H9 (cell line): ENCODE measurements at regions not wholly inside any gene's neighbourhood (a gene's known extent, or its start where the extent isn't known, plus 50 kb on each side); places are given as distances from the start of the nearest gene placed in this dataset.

Experiments used
- DNase-seq: peaks from one replicate; pipeline ENCODE4 v3.0.0-alpha.2; 2017
- H2AFZ ChIP-seq: one replicate; pipeline ENCODE4 v1.6.1; 2013; ENCODE audit warnings: mild to moderate bottlenecking, low read length, control low read depth, moderate library complexity
- H2AK5ac ChIP-seq: 2 replicates; pipeline ENCODE4 v1.6.1; 2013; ENCODE audit warnings: low read length, control low read depth, mixed read lengths; ENCODE audit not compliant: insufficient read length
- H2BK120ac ChIP-seq: one replicate; pipeline ENCODE4 v1.6.1; 2013; ENCODE audit warnings: low read depth, mild to moderate bottlenecking, low read length, control low read depth, inconsistent platforms; ENCODE audit not compliant: poor library complexity, severe bottlenecking
- H2BK12ac ChIP-seq: 2 replicates; pipeline ENCODE4 v1.6.1; 2013; ENCODE audit warnings: low read length, control low read depth, mixed read lengths, low read depth; ENCODE audit not compliant: insufficient read length
- H2BK15ac ChIP-seq: 2 replicates; pipeline ENCODE4 v1.6.1; 2013; ENCODE audit warnings: low read depth, low read length, control low read depth
- H2BK20ac ChIP-seq: one replicate; pipeline ENCODE4 v1.6.1; 2013; ENCODE audit warnings: low read depth, mild to moderate bottlenecking, low read length, control low read depth, inconsistent platforms; ENCODE audit not compliant: poor library complexity, severe bottlenecking
- H2BK5ac ChIP-seq: 2 replicates; pipeline ENCODE4 v1.6.1; 2013; ENCODE audit warnings: low read length, control low read depth, mixed read lengths; ENCODE audit not compliant: insufficient read length
- H3K14ac ChIP-seq: 2 replicates; pipeline ENCODE4 v1.6.1; 2013; ENCODE audit warnings: low read length, control low read depth; ENCODE audit not compliant: insufficient read depth
- H3K18ac ChIP-seq: 2 replicates; pipeline ENCODE4 v1.6.1; 2013; ENCODE audit warnings: low read depth, mild to moderate bottlenecking, mixed read lengths, low read length, control low read depth; ENCODE audit not compliant: insufficient read length
- H3K23ac ChIP-seq: 2 replicates; pipeline ENCODE4 v1.6.1; 2013; ENCODE audit warnings: low read length, control low read depth, mixed read lengths, low read depth; ENCODE audit not compliant: insufficient read length
- H3K23me2 ChIP-seq: 2 replicates; pipeline ENCODE4 v1.6.1; 2013; ENCODE audit warnings: low read depth, mild to moderate bottlenecking, mixed read lengths, low read length, control low read depth; ENCODE audit not compliant: insufficient read length, poor library complexity, severe bottlenecking
- H3K27ac ChIP-seq: 2 replicates; pipeline ENCODE4 v1.5.1; 2013; ENCODE audit warnings: low read length, control low read depth, mixed read lengths, low read depth; ENCODE audit not compliant: insufficient read length
- H3K27me3 ChIP-seq: 2 replicates; pipeline ENCODE4 v1.6.1; 2013; ENCODE audit warnings: low read length, control low read depth, inconsistent platforms; ENCODE audit not compliant: insufficient read depth
- H3K4ac ChIP-seq: 2 replicates; pipeline ENCODE4 v1.6.1; 2013; ENCODE audit warnings: low read depth, mild to moderate bottlenecking, control low read depth, inconsistent platforms, low read length, moderate library complexity
- H3K4me1 ChIP-seq: 2 replicates; pipeline ENCODE4 v1.6.1; 2013; ENCODE audit warnings: low read length, control low read depth, inconsistent platforms; ENCODE audit not compliant: insufficient read depth
- H3K4me2 ChIP-seq: 2 replicates; pipeline ENCODE4 v1.6.1; 2013; ENCODE audit warnings: low read length, control low read depth, mixed read lengths; ENCODE audit not compliant: insufficient read length, insufficient read depth
- H3K56ac ChIP-seq: 2 replicates; pipeline ENCODE4 v1.6.1; 2013; ENCODE audit warnings: low read depth, mild to moderate bottlenecking, mixed read lengths, low read length, control low read depth; ENCODE audit not compliant: insufficient read length
- H3K79me1 ChIP-seq: 2 replicates; pipeline ENCODE4 v1.6.1; 2013; ENCODE audit warnings: low read depth, mild to moderate bottlenecking, moderate library complexity, low read length, control low read depth, inconsistent platforms; ENCODE audit not compliant: insufficient read depth, poor library complexity, severe bottlenecking
- H3K79me2 ChIP-seq: 2 replicates; pipeline ENCODE4 v1.6.1; 2013; ENCODE audit warnings: low read length, control low read depth, inconsistent platforms; ENCODE audit not compliant: insufficient read depth
- H3K9ac ChIP-seq: 2 replicates; pipeline ENCODE4 v1.6.1; 2013; ENCODE audit warnings: low read length, control low read depth, mixed read lengths; ENCODE audit not compliant: insufficient read length; ENCODE audit errors: extremely low read depth
- H3K9me3 ChIP-seq: one replicate; pipeline ENCODE4 v1.6.1; 2013; ENCODE audit warnings: low read depth, low read length, inconsistent platforms; ENCODE audit not compliant: control insufficient read depth
- H3T11ph ChIP-seq: one replicate; pipeline ENCODE4 v1.6.1; 2013; ENCODE audit warnings: mild to moderate bottlenecking, low read length, control low read depth, inconsistent platforms
- H4K20me1 ChIP-seq: one replicate; pipeline ENCODE4 v1.6.1; 2013; ENCODE audit not compliant: control insufficient read depth, insufficient read length, insufficient read depth
- H4K5ac ChIP-seq: 2 replicates; pipeline ENCODE4 v1.6.1; 2013; ENCODE audit warnings: low read depth, mild to moderate bottlenecking, mixed read lengths, low read length, control low read depth; ENCODE audit not compliant: insufficient read length
- H4K8ac ChIP-seq: replicated peaks from 2 replicates; pipeline ENCODE4 v1.6.1; 2013; ENCODE audit warnings: low read length, control low read depth, mixed read lengths, low read depth; ENCODE audit not compliant: insufficient read length
- H4K91ac ChIP-seq: 2 replicates; pipeline ENCODE4 v1.6.1; 2013; ENCODE audit warnings: low read depth, mild to moderate bottlenecking, moderate library complexity, mixed read lengths, low read length, control low read depth; ENCODE audit not compliant: insufficient read length
- H3K27ac Mint-ChIP-seq, 3 experiments: 2 replicates in 2 of 3; 3 replicates in 1 of 3; pipeline ENCODE4 v1.8.0; 2020 to 2021; ENCODE audit warnings: mixed read lengths in 3 of 3, mild to moderate bottlenecking in 1 of 3, moderate library complexity in 1 of 3
- H3K27me3 Mint-ChIP-seq: 2 replicates; pipeline ENCODE4 v1.8.0; 2021; ENCODE audit warnings: low read depth, mild to moderate bottlenecking, moderate library complexity, mixed read lengths
- H3K36me3 Mint-ChIP-seq, 3 experiments: 2 replicates in 2 of 3; 3 replicates in 1 of 3; pipeline ENCODE4 v1.8.0; 2020 to 2021; ENCODE audit warnings: low read depth in 3 of 3, mixed read lengths in 3 of 3; ENCODE audit not compliant: insufficient read depth in 1 of 3
- H3K4me1 Mint-ChIP-seq, 2 experiments: 2 replicates each; pipeline ENCODE4 v1.8.0; 2020; ENCODE audit warnings: mixed read lengths in 2 of 2
- H3K4me3 Mint-ChIP-seq, 2 experiments: 2 replicates in 1 of 2; 3 replicates in 1 of 2; pipeline ENCODE4 v1.8.0; 2020 to 2021; ENCODE audit warnings: mild to moderate bottlenecking in 2 of 2, mixed read lengths in 2 of 2, moderate library complexity in 1 of 2
- H3K9me3 Mint-ChIP-seq, 2 experiments: 2 replicates in 1 of 2; 3 replicates in 1 of 2; pipeline ENCODE4 v1.8.0; 2020; ENCODE audit warnings: mild to moderate bottlenecking in 2 of 2, mixed read lengths in 2 of 2, moderate library complexity in 1 of 2
- WGBS: extraction: QIAGEN DNeasy Blood & Tissue Kit; methylation state at CpG from one replicate; pipeline ENCODE4 v1.1.7; 2013; ENCODE audit warnings: missing lambda C conversion rate, low lambda C conversion rate, mixed read lengths; ENCODE audit not compliant: insufficient read length; ENCODE audit errors: extremely low coverage; 5-methylcytosine and 5-hydroxymethylcytosine counted together
- TF ChIP-seq, protein P1 (sequence below): fragments of 200-600 bp; sonication (generic); conservative IDR thresholded peaks from 3 replicates; pipeline ENCODE4 v1.8.0; 2021; ENCODE audit warnings: antibody characterized with exemption, mild to moderate bottlenecking

DNA sequence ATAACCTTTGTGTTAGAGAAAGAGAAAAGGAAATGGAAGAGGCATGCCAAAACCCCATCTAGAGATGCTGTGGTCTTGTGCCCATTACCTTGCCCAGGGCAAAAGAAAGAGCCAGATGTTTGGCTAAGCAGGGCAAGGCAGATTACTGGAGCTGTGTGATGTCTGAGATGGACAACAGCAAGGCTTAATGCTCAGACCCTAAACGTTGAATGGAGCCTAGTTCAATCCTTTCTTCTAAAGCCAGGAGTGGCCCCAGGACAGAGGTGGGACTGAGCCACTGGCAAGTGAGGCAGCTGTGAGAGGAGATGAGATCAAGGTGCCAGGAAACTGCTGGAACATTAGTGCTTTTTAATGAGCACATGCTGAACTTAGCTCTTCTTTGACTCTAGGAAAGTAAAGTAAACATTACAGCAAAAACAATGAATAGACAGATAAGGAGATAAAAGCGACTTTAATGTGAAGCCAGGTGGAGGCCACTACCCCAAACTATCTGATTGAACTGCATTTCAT, 143.0 kb upstream of the EGFLAM start:
- no CpG with 5 or more reads among the region's 2 CpGs for WGBS
- no peak overlapping the region for H2BK12ac ChIP-seq
- no peaks in the 10 kb centered on the region for H3K79me2 ChIP-seq
- no peaks in the 10 kb centered on the region for H3K36me3 Mint-ChIP-seq
- H3K27me3 Mint-ChIP-seq, result peaks cover 1% of the 10 kb centered on the region; the same call in 1 of the 2 replicates
- no peak overlapping the region for H3K14ac ChIP-seq
- no peak for DNase-seq
- no peak overlapping the region for H3K4me2 ChIP-seq
- no peak overlapping the region for H2BK20ac ChIP-seq
- H3K4ac ChIP-seq, result no peak overlapping the region
- no peak overlapping the region for H3K27ac Mint-ChIP-seq
- H3K9me3 ChIP-seq, result no peaks in the 10 kb centered on the region
- no peak overlapping the region for H3K23ac ChIP-seq
- no peak overlapping the region for H2BK120ac ChIP-seq
- H2AFZ ChIP-seq, result no peak overlapping the region
- no peak overlapping the region for H3K4me3 Mint-ChIP-seq
- no peak overlapping the region for H4K91ac ChIP-seq
- H3K4me1 ChIP-seq, result peaks cover 8% of the 10 kb centered on the region; the same call in 1 of the 2 replicates
- no peak overlapping the region for H4K8ac ChIP-seq
- H3T11ph ChIP-seq, result no peak overlapping the region
- H3K56ac ChIP-seq, result no peak overlapping the region
- peaks cover 14 to 18% of the 10 kb centered on the region in 2 experiments for H3K4me1 Mint-ChIP-seq
- no peaks in the 10 kb centered on the region for H3K23me2 ChIP-seq
- TF ChIP-seq, protein P1, sequence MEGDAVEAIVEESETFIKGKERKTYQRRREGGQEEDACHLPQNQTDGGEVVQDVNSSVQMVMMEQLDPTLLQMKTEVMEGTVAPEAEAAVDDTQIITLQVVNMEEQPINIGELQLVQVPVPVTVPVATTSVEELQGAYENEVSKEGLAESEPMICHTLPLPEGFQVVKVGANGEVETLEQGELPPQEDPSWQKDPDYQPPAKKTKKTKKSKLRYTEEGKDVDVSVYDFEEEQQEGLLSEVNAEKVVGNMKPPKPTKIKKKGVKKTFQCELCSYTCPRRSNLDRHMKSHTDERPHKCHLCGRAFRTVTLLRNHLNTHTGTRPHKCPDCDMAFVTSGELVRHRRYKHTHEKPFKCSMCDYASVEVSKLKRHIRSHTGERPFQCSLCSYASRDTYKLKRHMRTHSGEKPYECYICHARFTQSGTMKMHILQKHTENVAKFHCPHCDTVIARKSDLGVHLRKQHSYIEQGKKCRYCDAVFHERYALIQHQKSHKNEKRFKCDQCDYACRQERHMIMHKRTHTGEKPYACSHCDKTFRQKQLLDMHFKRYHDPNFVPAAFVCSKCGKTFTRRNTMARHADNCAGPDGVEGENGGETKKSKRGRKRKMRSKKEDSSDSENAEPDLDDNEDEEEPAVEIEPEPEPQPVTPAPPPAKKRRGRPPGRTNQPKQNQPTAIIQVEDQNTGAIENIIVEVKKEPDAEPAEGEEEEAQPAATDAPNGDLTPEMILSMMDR, result no peak
- no peak overlapping the region for H4K5ac ChIP-seq
- no peak overlapping the region for H2BK5ac ChIP-seq
- H2BK15ac ChIP-seq, result no peak overlapping the region
- H3K9ac ChIP-seq, result no peak overlapping the region
- no peaks in the 10 kb centered on the region for H4K20me1 ChIP-seq
- no peaks in the 10 kb centered on the region for H3K9me3 Mint-ChIP-seq
- H3K27me3 ChIP-seq, result no peaks in the 10 kb centered on the region; the same call in 1 of the 2 replicates
- no peak overlapping the region for H3K27ac ChIP-seq
- no peak overlapping the region for H2AK5ac ChIP-seq
- no peaks in the 10 kb centered on the region for H3K79me1 ChIP-seq
- H3K18ac ChIP-seq, result no peak overlapping the region
